NCI-H524 treated with DMSO at 0.1 percent for 48 hours (cell line): ENCODE measurements at regions not wholly inside any gene's neighbourhood (a gene's known extent, or its start where the extent isn't known, plus 50 kb on each side); places are given as distances from the start of the nearest gene placed in this dataset.
"Not testable (repeated sequence)": the region's sequence is repeated elsewhere in the genome, so short reads cannot be mapped to it uniquely, and the experiment has no call there.

Source experiments
- DNase-seq: peaks from one replicate; lab custom pipeline; 2025; lab: John Stamatoyannopoulos, UW

DNA sequence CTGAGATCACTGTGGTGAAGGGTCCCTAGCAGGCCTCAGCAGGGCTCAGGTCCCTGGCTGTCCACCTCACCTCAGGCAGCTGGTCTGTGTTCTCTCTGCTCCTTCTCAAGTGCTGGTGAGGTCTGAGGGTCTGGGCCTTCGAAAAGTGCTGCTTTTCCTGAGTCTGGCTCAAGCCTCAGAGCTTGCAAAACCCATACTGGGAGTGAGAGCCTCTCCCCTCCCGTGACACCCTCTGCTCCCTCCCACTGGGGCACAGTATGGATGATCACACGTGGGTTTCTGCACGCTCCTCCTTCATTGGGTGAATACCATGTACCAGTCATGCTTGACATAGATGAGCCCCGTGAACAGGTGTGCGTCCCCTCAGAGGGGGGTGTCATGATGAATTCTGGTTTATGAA is 73.3 kb upstream of the WASF3 start:
- DNase-seq, result no peak

DNA sequence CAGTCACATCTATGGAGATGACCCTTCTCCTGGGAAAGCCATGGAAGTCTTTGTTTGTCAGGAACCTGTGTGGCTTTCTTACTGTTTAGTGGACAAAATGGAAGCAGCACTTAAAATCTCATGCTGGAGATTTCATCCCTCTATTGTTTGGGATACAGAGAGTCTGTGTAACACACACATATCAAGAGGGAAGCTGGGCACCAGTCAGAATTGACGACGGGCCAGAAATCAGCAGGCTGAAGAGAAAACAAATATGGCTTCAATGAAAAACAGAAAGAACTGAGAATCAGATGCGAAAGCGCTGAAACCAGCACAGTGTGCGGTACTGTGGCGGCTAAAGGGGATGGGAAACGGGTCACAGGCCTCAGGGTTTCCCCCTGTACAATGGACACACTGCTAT is 72.2 kb upstream of the WASF3 start:
- no peak for DNase-seq

- DNase-seq, result no peak
These were observed 71.7 kb upstream of the WASF3 start for GRCh38 chr13:26485786-26486185.

- no peak for DNase-seq
These were observed 70.9 kb upstream of the WASF3 start for GRCh38 chr13:26486550-26486949.

DNA sequence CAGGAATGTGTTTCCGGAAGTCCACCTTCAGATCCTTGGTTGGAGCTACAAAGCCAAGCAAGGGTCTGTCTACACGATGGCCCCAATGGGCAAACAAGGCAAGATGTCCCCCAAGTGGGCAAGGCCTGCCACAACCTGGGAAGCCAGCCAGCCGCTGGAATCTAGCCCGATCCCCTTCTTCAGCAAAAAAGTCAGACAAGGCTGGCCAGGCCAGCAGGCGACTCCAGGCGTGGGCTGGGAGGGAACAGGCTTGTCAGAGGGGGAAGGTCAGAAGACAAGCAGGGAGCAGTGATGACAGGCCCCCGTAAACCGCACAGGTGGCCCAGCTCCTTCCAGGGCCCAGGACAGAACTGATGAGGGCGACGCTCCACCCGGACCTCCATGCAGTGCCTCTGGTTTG is 69.7 kb upstream of the WASF3 start:
- no peak for DNase-seq

DNA sequence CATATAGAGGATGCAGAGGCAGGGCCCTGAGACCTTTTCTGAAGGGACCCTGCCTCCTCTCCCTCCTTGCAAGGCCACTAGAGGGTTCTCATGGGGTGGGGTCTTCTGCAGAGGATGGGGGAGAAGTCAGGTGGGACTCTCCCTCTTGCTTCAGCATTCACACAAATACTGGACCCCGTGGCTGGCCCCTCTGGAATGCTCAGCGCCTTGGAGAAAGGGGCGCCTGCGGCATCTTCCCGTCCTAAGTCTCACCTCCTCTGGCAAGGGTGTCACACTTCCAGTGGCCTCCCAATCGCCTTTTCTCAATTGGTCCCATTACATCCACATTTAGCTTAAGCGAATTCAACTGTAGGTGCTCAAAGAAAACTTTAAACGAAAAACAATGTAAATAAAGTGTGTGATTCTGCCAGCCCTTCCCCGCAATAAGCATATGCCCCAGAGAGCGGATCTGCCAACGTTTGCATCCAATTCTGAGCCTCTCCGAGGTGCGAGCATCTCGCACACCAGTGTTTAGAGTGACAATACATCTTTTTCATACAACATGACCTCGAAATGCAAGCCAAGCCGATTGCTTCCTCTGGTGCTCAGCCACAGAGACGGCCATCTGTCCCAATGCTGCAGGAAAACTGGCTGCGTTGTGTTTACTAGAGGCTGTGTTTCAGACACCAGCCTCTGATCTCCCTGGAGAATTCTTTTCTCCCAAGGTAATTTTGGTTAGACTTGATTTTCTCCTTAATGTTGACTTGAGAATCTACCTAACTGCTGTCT is 69.1 kb upstream of the WASF3 start:
- no peak for DNase-seq

GRCh38 chr13:26492301-26492700 is 65.2 kb upstream of the WASF3 start:
- DNase-seq, result not testable (repeated sequence)

GRCh38 chr13:26494571-26495195 is 62.8 kb upstream of the WASF3 start:
- peak; percentile 56 for DNase-seq

GRCh38 chr13:26495750-26496149 is 61.7 kb upstream of the WASF3 start:
- no peak for DNase-seq

DNA sequence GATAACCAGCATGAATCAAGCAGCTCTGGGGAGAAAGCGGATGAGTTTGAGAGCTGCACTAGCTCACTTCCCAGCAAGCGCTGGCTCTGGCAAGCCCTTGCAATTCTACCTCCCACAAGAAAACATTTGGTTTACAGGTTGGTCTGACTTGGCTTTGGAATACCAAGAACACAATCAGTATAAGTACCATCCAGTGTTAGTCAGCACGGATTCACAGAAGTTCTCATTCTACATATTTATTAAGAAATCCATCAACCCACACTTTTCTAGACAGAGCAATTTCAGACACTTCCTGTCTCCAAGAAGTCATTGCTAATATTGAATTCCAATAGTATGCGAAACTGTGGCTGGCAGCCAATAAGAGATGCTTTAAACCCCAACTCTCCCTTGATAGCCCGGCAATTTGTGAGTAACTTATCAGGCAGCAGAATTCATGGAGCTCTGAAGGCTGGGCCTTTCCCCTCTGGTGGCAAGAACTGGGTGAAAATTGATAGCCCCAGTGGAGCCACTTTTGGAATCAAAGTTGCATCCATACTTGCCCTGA is 59.4 kb upstream of the WASF3 start:
- no peak for DNase-seq

- DNase-seq, result no peak
These were observed 58.6 kb upstream of the WASF3 start for GRCh38 chr13:26498656-26499601.

DNA sequence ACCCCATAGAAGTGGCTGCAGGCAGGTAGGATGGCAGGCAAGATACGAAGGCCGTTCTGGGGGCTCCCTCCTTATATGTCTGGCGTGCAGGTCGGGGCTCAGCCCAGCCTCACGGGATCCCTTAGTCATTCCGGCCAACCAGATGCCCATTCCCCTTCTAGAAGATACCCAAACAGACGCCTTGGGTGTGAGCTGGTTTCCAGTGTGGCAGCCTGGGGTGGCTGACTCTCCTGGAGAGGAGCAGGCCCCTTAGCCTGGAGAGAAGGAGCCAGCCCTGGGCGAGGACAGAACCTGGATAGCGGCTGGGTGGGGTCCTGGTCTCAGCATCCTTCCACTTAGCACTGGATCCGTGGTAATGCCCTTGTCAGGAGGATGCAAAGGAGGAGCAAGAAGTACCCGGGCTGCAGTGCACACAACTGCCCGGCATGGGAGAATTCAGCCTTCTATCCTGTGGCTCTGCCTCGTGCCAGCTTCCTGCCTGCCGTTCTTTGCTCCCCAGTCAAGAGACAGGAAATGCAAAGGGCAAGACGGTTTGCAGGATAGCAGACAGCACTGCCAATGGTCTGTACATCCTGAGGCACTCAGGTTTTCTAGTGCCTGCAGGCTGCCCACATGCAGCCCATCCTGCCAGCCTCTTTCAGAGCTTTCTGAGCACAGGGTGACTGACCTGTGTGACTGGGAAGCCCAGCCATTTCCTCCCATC is 56.7 kb upstream of the WASF3 start:
- no peak for DNase-seq

DNA sequence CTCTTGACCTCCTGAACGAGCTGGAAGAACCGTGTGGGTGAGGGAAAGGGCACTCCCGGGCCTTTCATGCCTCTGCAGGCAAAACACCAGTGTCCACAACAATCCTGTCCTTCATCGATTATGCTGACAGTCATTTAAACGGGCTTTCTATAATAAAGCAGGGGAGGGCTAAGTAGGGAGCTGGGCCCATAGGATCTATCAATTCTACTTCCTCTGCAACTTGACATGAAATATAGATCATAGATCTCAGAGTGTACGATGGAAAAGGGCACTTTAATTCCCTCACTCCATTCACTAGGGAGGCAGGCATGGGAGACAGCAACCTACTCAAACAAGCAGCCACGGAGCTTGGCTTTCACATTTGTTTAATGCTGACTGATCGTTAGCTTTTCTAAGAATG is 55.8 kb upstream of the WASF3 start:
- no peak for DNase-seq

DNA sequence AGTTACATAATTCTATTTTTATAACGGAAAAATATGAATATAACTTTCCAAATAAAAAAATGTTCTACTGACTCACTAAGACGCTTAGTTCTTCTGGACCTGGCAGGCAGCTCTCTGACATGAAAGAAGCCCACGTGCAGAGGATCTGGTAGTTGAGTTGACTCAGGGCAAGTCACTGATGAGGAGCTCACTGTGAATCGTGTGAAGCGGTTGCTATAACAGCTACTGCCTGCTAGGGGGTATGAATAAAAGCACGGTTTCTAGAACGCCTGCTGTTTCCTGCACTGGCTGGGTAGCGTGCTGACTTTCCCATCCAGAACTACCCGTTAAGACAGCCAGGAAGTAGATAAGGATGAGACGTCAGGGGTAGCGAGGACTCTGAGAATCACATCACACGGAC is 54.7 kb upstream of the WASF3 start:
- DNase-seq, result no peak

- no peak for DNase-seq
These were observed 53.5 kb upstream of the WASF3 start for GRCh38 chr13:26503826-26504594.
